ENCODE measurements at regions not wholly inside any gene's neighbourhood (a gene's known extent, or its start where the extent isn't known, plus 50 kb on each side); places are given as distances from the start of the nearest gene placed in this dataset.

DNA sequence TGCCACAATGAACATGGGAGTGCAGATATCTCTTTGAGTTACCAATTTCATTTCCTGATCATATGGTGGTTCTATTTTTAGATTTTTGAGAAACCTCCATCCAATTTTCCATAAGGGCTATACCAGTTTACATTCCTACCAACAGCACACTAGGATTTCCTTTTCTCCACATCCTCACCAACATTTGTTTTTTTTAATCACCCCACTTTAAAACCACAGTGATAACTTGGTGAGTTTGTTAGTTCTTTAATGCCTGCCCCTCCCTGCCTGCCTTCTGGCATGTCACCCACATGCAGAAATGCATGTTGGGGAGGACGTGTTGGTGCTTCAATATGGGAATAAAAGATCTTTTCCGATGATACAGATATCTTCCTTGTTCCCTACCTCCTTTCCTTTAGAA is 167.9 kb downstream of the CAND1 start:
- TF ChIP-seq, protein P1, sequence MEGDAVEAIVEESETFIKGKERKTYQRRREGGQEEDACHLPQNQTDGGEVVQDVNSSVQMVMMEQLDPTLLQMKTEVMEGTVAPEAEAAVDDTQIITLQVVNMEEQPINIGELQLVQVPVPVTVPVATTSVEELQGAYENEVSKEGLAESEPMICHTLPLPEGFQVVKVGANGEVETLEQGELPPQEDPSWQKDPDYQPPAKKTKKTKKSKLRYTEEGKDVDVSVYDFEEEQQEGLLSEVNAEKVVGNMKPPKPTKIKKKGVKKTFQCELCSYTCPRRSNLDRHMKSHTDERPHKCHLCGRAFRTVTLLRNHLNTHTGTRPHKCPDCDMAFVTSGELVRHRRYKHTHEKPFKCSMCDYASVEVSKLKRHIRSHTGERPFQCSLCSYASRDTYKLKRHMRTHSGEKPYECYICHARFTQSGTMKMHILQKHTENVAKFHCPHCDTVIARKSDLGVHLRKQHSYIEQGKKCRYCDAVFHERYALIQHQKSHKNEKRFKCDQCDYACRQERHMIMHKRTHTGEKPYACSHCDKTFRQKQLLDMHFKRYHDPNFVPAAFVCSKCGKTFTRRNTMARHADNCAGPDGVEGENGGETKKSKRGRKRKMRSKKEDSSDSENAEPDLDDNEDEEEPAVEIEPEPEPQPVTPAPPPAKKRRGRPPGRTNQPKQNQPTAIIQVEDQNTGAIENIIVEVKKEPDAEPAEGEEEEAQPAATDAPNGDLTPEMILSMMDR (IDR thresholded peaks at IDR 0.05; ENCODE audit: low read length), result no peak
- no peak for TF ChIP-seq EZH2phosphoT487 (IDR thresholded peaks at IDR 0.05; ENCODE audit: low read length)
- no peak for TF ChIP-seq EZH2 (optimal IDR thresholded peaks at IDR 0.05; ENCODE audit: low read depth, low read length)

Data from MM.1S (cell line).